Smooth muscle cell (in vitro differentiated cells): ENCODE measurements at regions not wholly inside any gene's neighbourhood (a gene's known extent, or its start where the extent isn't known, plus 50 kb on each side); places are given as distances from the start of the nearest gene placed in this dataset.

Source experiments
- DNase-seq: peaks from one replicate; lab custom pipeline; 2025; ENCODE audit not compliant: unreplicated experiment; lab: John Stamatoyannopoulos, UW
- H2AFZ ChIP-seq: fragments of 200-600 bp; sonication (generic); 2 replicates; pipeline ENCODE4 v1.6.0; 2016; ENCODE audit warnings: antibody characterized with exemption, low read depth, mild to moderate bottlenecking
- H3F3A ChIP-seq: fragments of 200-600 bp; sonication (generic); 2 replicates; pipeline ENCODE4 v1.6.0; 2017; ENCODE audit warnings: antibody characterized with exemption, low read depth
- H3K27ac ChIP-seq: fragments of 200-600 bp; sonication (generic); 2 replicates; pipeline ENCODE4 v1.5.1; 2016; ENCODE audit warnings: low read depth, mild to moderate bottlenecking
- H3K27me3 ChIP-seq: fragments of 200-600 bp; sonication (generic); 2 replicates; pipeline ENCODE4 v1.6.1; 2016; ENCODE audit warnings: low read depth, mild to moderate bottlenecking
- H3K36me3 ChIP-seq: fragments of 200-600 bp; sonication (generic); 2 replicates; pipeline ENCODE4 v1.5.1; 2016; ENCODE audit warnings: low read depth
- H3K4me1 ChIP-seq: fragments of 200-600 bp; sonication (generic); 2 replicates; pipeline ENCODE4 v1.5.1; 2016; ENCODE audit warnings: low read depth
- H3K4me2 ChIP-seq: fragments of 200-600 bp; sonication (generic); 2 replicates; pipeline ENCODE4 v1.6.0; 2016; ENCODE audit warnings: mild to moderate bottlenecking
- H3K4me3 ChIP-seq: fragments of 200-600 bp; sonication (generic); 2 replicates; pipeline ENCODE4 v1.5.1; 2016; ENCODE audit warnings: mild to moderate bottlenecking
- H3K79me2 ChIP-seq: fragments of 200-600 bp; sonication (generic); 2 replicates; pipeline ENCODE4 v1.6.0; 2016; ENCODE audit warnings: low read depth, mild to moderate bottlenecking
- H3K9ac ChIP-seq: fragments of 200-600 bp; sonication (generic); 2 replicates; pipeline ENCODE4 v1.6.0; 2016; ENCODE audit warnings: low read depth
- H3K9me3 ChIP-seq: fragments of 200-600 bp; sonication (generic); replicated peaks from 2 replicates; pipeline ENCODE4 v1.5.1; 2016; ENCODE audit warnings: low read depth
- H4K20me1 ChIP-seq: fragments of 200-600 bp; sonication (generic); 2 replicates; pipeline ENCODE4 v1.6.0; 2016; ENCODE audit warnings: low read depth
- CTCF ChIP-seq: fragments of 200-600 bp; sonication (generic); IDR thresholded peaks from 2 replicates; pipeline ENCODE4 v1.5.1; 2017; ENCODE audit warnings: borderline replicate concordance, mild to moderate bottlenecking, antibody characterized with exemption; ENCODE audit not compliant: insufficient read depth, poor library complexity, severe bottlenecking
- WGBS: methylation state at CpG from one replicate; pipeline ENCODE4 v1.1.7; 2016; ENCODE audit warnings: low lambda C conversion rate; 5-methylcytosine and 5-hydroxymethylcytosine counted together

GRCh38 chr6:166714187-166714510 is 87.1 kb upstream of the RPS6KA2 start:
- Histone ChIP-seq H3K36me3 (no peaks in the 10 kb centered on the region), H3K79me2 (no peaks in the 10 kb centered on the region), H3K4me1 (no peaks in the 10 kb centered on the region), H3K27me3 (peaks cover 3% of the 10 kb centered on the region), H3K9ac (no peak overlapping the region), H3F3A (no peaks in the 10 kb centered on the region), H3K4me3 (no peak overlapping the region), H3K4me2 (no peak overlapping the region), H3K9me3 (no peaks in the 10 kb centered on the region), H3K27ac (no peak overlapping the region), H4K20me1 (no peaks in the 10 kb centered on the region), H2AFZ (no peak overlapping the region)
- 97% methylated on average over 2 of the region's 2 CpGs for WGBS
- no peak for DNase-seq
- no peak for TF ChIP-seq CTCF

- H3K4me2 ChIP-seq: no peak overlapping the region
- no peak overlapping the region for H3K9ac ChIP-seq
- H3K36me3 ChIP-seq: no peaks in the 10 kb centered on the region
- no peaks in the 10 kb centered on the region for H3K9me3 ChIP-seq
- TF ChIP-seq CTCF: no peak
- H4K20me1 ChIP-seq: no peaks in the 10 kb centered on the region
- H3K27ac ChIP-seq: no peak overlapping the region
- no peak for DNase-seq
- no peaks in the 10 kb centered on the region for H3K79me2 ChIP-seq
- no peaks in the 10 kb centered on the region for H3K27me3 ChIP-seq
- H3K4me1 ChIP-seq: no peaks in the 10 kb centered on the region
- no peak overlapping the region for H2AFZ ChIP-seq
- no peak overlapping the region for H3K4me3 ChIP-seq
- 83% methylated on average over 16 of the region's 16 CpGs for WGBS
- no peaks in the 10 kb centered on the region for H3F3A ChIP-seq
Observed at GRCh38 chr6:166713434-166714186, 86.6 kb upstream of the RPS6KA2 start.

GRCh38 chr6:166712286-166713228 is 85.5 kb upstream of the RPS6KA2 start:
- Histone ChIP-seq H3K4me1 (no peaks in the 10 kb centered on the region), H4K20me1 (no peaks in the 10 kb centered on the region), H2AFZ (no peak overlapping the region), H3K4me2 (no peak overlapping the region), H3K9ac (no peak overlapping the region), H3K36me3 (no peaks in the 10 kb centered on the region), H3K27ac (no peak overlapping the region), H3K27me3 (no peaks in the 10 kb centered on the region), H3K79me2 (no peaks in the 10 kb centered on the region), H3K4me3 (no peak overlapping the region), H3F3A (no peaks in the 10 kb centered on the region), H3K9me3 (no peaks in the 10 kb centered on the region)
- no peak for TF ChIP-seq CTCF
- WGBS: 74% methylated on average over 21 of the region's 21 CpGs
- DNase-seq: no peak
